Hepatocyte (in vitro differentiated cells): ENCODE measurements at regions not wholly inside any gene's neighbourhood (a gene's known extent, or its start where the extent isn't known, plus 50 kb on each side); places are given as distances from the start of the nearest gene placed in this dataset.

Experiments
- CTCF ChIP-seq: fragments of 200-600 bp; sonication (generic); IDR thresholded peaks from 2 replicates; pipeline ENCODE4 v1.5.1; 2016; ENCODE audit warnings: antibody characterized with exemption, mild to moderate bottlenecking; ENCODE audit not compliant: poor library complexity
- EZH2 ChIP-seq: fragments of 200-600 bp; sonication (generic); IDR thresholded peaks from 2 replicates; pipeline ENCODE4 v1.6.1; 2016; ENCODE audit warnings: antibody characterized with exemption, mild to moderate bottlenecking, borderline replicate concordance
- EZH2phosphoT487 ChIP-seq: fragments of 200-600 bp; sonication (generic); IDR thresholded peaks from one replicate; pipeline ENCODE4 v1.6.1; 2018; ENCODE audit warnings: antibody characterized with exemption, mild to moderate bottlenecking, low read depth, moderate library complexity; ENCODE audit not compliant: unreplicated experiment, severe bottlenecking

- TF ChIP-seq CTCF (no peak), EZH2phosphoT487 (no peak), EZH2 (no peak)
Measured at GRCh38 chr12:66050283-66050576, 80.3 kb downstream of the LLPH start.
